CD14-positive monocyte (primary cell): ENCODE measurements at regions not wholly inside any gene's neighbourhood (a gene's known extent, or its start where the extent isn't known, plus 50 kb on each side); places are given as distances from the start of the nearest gene placed in this dataset.

Experiments
- DNase-seq, 3 donors: peaks; one replicate each; pipeline ENCODE4 v3.0.0-alpha.2; 2011 to 2022
- H2AFZ ChIP-seq: 2 replicates; pipeline ENCODE4 v1.6.0; 2012; ENCODE audit warnings: mild to moderate bottlenecking, low read depth, low read length, inconsistent platforms; ENCODE audit not compliant: insufficient read depth, poor library complexity, severe bottlenecking
- H3K27ac ChIP-seq, 2 donors: 1 replicate in 1 of 2; 2 replicates in 1 of 2; pipeline ENCODE4 v1.5.1; 2012 to 2013; ENCODE audit warnings: low read length in 2 of 2, control low read depth in 1 of 2, inconsistent platforms in 1 of 2, low read depth in 1 of 2, mild to moderate bottlenecking in 1 of 2
- H3K27me3 ChIP-seq, 2 donors: one replicate each; pipeline versions ENCODE4 v1.6.0 to v1.6.1; 2011 to 2013; ENCODE audit warnings: low read length in 2 of 2; ENCODE audit not compliant: control insufficient read depth in 2 of 2, insufficient read depth in 2 of 2
- H3K36me3 ChIP-seq, 2 donors: replicated peaks in 1 of 2; 1 replicate in 1 of 2; 2 replicates in 1 of 2; pipeline versions ENCODE4 v1.5.1 to v1.6.1; 2012 to 2013; ENCODE audit warnings: low read length in 2 of 2, control low read depth in 1 of 2, inconsistent platforms in 1 of 2, mild to moderate bottlenecking in 1 of 2; ENCODE audit not compliant: insufficient read depth in 2 of 2, control insufficient read depth in 1 of 2
- H3K4me1 ChIP-seq, 2 donors: 1 replicate in 1 of 2; 2 replicates in 1 of 2; pipeline versions ENCODE4 v1.5.1 to v1.6.1; 2012 to 2013; ENCODE audit warnings: low read length in 2 of 2, control low read depth in 1 of 2, inconsistent platforms in 1 of 2, mild to moderate bottlenecking in 1 of 2, moderate library complexity in 1 of 2; ENCODE audit not compliant: insufficient read depth in 2 of 2, control insufficient read depth in 1 of 2
- H3K4me2 ChIP-seq: replicated peaks from 2 replicates; pipeline ENCODE3; 2012; ENCODE audit warnings: low read length, moderate library complexity, mild to moderate bottlenecking; ENCODE audit not compliant: poor library complexity, severe bottlenecking; ENCODE audit errors: extremely low read depth
- H3K4me3 ChIP-seq, 3 experiments: fragments of 200-600 bp in 1 of 3; sonication (generic) in 1 of 3; replicated peaks in 1 of 3; 1 replicate in 2 of 3; 2 replicates in 1 of 3; pipeline ENCODE4 v1.5.1; 2011 to 2013; ENCODE audit warnings: low read length in 3 of 3, mild to moderate bottlenecking in 3 of 3, control low read depth in 2 of 3, low read depth in 2 of 3, inconsistent platforms in 1 of 3, moderate library complexity in 1 of 3
- H3K79me2 ChIP-seq: 2 replicates; pipeline ENCODE4 v1.6.0; 2012; ENCODE audit warnings: mild to moderate bottlenecking, control low read depth, inconsistent platforms, low read length, moderate library complexity; ENCODE audit not compliant: insufficient read depth
- H3K9ac ChIP-seq: 2 replicates; pipeline ENCODE4 v1.6.0; 2017; ENCODE audit warnings: low read length, mild to moderate bottlenecking; ENCODE audit not compliant: insufficient read depth, poor library complexity, severe bottlenecking
- H3K9me3 ChIP-seq, 2 donors: replicated peaks in 1 of 2; 1 replicate in 1 of 2; 2 replicates in 1 of 2; pipeline versions ENCODE4 v1.5.1 to v1.6.1; 2012 to 2013; ENCODE audit warnings: low read length in 2 of 2, control low read depth in 1 of 2; ENCODE audit not compliant: control insufficient read depth in 1 of 2, insufficient read depth in 1 of 2
- H4K20me1 ChIP-seq: 2 replicates; pipeline ENCODE4 v1.6.0; 2012; ENCODE audit warnings: mild to moderate bottlenecking, low read length, control low read depth, moderate library complexity; ENCODE audit not compliant: insufficient read depth
- H3K27ac Mint-ChIP-seq, 7 donors: one replicate each; pipeline ENCODE4 v1.8.0; 2020; ENCODE audit warnings: mild to moderate bottlenecking in 7 of 7, mixed read lengths in 7 of 7, moderate library complexity in 6 of 7, inconsistent platforms in 2 of 7
- H3K27me3 Mint-ChIP-seq, 3 donors: one replicate each; pipeline ENCODE4 v1.8.0; 2021 to 2022; ENCODE audit warnings: low read depth in 3 of 3, mild to moderate bottlenecking in 3 of 3, mixed read lengths in 3 of 3, moderate library complexity in 3 of 3, inconsistent platforms in 1 of 3
- H3K36me3 Mint-ChIP-seq, 2 donors: one replicate each; pipeline ENCODE4 v1.8.0; 2020; ENCODE audit warnings: mixed read lengths in 2 of 2, inconsistent platforms in 1 of 2, mild to moderate bottlenecking in 1 of 2
- H3K4me1 Mint-ChIP-seq: one replicate; pipeline ENCODE4 v1.8.0; 2020; ENCODE audit warnings: mild to moderate bottlenecking, mixed read lengths
- H3K4me3 Mint-ChIP-seq, 2 donors: one replicate each; pipeline ENCODE4 v1.8.0; 2020; ENCODE audit warnings: mild to moderate bottlenecking in 2 of 2, mixed read lengths in 2 of 2, moderate library complexity in 1 of 2
- H3K9me3 Mint-ChIP-seq, 7 donors: one replicate each; pipeline ENCODE4 v1.8.0; 2020 to 2022; ENCODE audit warnings: mixed read lengths in 7 of 7, mild to moderate bottlenecking in 6 of 7, moderate library complexity in 6 of 7, inconsistent platforms in 2 of 7
- CTCF ChIP-seq: fragments of 200-600 bp; IDR thresholded peaks from one replicate; pipeline ENCODE4 v1.8.0; 2022; ENCODE audit warnings: antibody characterized with exemption, mild to moderate bottlenecking
- WGBS: methylation state at CpG from one replicate; pipeline ENCODE4 v1.1.5; 2013; ENCODE audit warnings: missing lambda C conversion rate; ENCODE audit not compliant: insufficient coverage; 5-methylcytosine and 5-hydroxymethylcytosine counted together
- intact Hi-C, 2 donors: fragments of 100-400 bp; cut with micrococcal nuclease; formaldehyde crosslinking; loops; one replicate each; pipeline versions ENCODE4 v1.15.0 to v1.15.1; 2023

GRCh38 chr10:120188950-120189349 is 268.1 kb upstream of the PLPP4 start:
- TF ChIP-seq CTCF = no peak
- H3K27me3 ChIP-seq = no peaks in the 10 kb centered on the region
- H4K20me1 ChIP-seq = no peaks in the 10 kb centered on the region
- H3K4me3 ChIP-seq = no peak overlapping the region
- H3K27ac Mint-ChIP-seq = no peak overlapping the region
- H3K4me3 Mint-ChIP-seq = no peak overlapping the region
- H3K4me1 Mint-ChIP-seq = no peaks in the 10 kb centered on the region
- H3K36me3 ChIP-seq = no peaks in the 10 kb centered on the region
- no peaks in the 10 kb centered on the region for H3K79me2 ChIP-seq
- H3K36me3 Mint-ChIP-seq = no peaks in the 10 kb centered on the region
- DNase-seq = no peak
- H2AFZ ChIP-seq = no peak overlapping the region
- intact Hi-C loops = no loop called here
- H3K4me2 ChIP-seq = no peak overlapping the region
- peaks cover 0 to 7% (median 0%) of the 10 kb centered on the region in 3 donors for H3K27me3 Mint-ChIP-seq
- no peaks in the 10 kb centered on the region for H3K9me3 ChIP-seq
- H3K4me1 ChIP-seq = no peaks in the 10 kb centered on the region
- H3K27ac ChIP-seq = no peak overlapping the region
- 64% methylated on average over 2 of the region's 2 CpGs for WGBS
- H3K9ac ChIP-seq = no peak overlapping the region
- peaks cover 0 to 8% (median 5%) of the 10 kb centered on the region in 7 donors for H3K9me3 Mint-ChIP-seq

GRCh38 chr10:120195984-120196712 is 260.9 kb upstream of the PLPP4 start:
- Histone ChIP-seq H2AFZ (no peak overlapping the region), H3K27ac (no peak overlapping the region), H4K20me1 (no peaks in the 10 kb centered on the region), H3K4me1 (no peaks in the 10 kb centered on the region), H3K79me2 (no peaks in the 10 kb centered on the region), H3K4me3 (no peak overlapping the region), H3K27me3 (no peaks in the 10 kb centered on the region), H3K4me2 (no peak overlapping the region), H3K36me3 (no peaks in the 10 kb centered on the region), H3K9me3 (no peaks in the 10 kb centered on the region), H3K9ac (no peak overlapping the region)
- Mint-ChIP-seq H3K4me1 (no peaks in the 10 kb centered on the region), H3K9me3 (peaks cover 1 to 14% (median 8%) of the 10 kb centered on the region in 7 donors), H3K27ac (no peak overlapping the region), H3K27me3 (peaks cover 0 to 2% (median 1%) of the 10 kb centered on the region in 3 donors), H3K4me3 (no peak overlapping the region), H3K36me3 (no peaks in the 10 kb centered on the region)
- DNase-seq = no peak
- WGBS = 82% methylated on average over 2 of the region's 2 CpGs
- intact Hi-C loops = no loop called here
- no peak for TF ChIP-seq CTCF
